ENCODE measurements at regions not wholly inside any gene's neighbourhood (a gene's known extent, or its start where the extent isn't known, plus 50 kb on each side); places are given as distances from the start of the nearest gene placed in this dataset.

DNA sequence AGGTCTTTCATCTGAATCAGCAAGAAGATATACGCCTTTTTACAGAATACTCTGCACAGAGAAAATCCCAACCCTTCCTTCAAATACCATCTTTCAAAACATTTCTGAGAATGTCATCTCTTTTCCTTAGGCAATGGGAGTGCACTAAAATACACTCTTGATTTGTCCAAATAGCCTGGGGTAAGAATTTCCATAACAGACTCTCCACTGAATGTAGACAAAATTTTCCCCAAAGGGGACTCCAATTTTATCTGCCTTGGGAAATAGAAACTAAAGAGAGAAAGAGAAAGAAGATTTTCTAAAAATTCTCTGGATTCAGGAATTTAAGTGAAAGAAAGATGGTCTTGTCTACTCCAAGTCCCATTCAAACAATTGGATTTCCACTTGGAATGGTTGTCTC is 394.5 kb upstream of the CHAC2 start:
- DNase-seq (ENCODE audit: low read depth), result no peak
- TF ChIP-seq, protein P1, sequence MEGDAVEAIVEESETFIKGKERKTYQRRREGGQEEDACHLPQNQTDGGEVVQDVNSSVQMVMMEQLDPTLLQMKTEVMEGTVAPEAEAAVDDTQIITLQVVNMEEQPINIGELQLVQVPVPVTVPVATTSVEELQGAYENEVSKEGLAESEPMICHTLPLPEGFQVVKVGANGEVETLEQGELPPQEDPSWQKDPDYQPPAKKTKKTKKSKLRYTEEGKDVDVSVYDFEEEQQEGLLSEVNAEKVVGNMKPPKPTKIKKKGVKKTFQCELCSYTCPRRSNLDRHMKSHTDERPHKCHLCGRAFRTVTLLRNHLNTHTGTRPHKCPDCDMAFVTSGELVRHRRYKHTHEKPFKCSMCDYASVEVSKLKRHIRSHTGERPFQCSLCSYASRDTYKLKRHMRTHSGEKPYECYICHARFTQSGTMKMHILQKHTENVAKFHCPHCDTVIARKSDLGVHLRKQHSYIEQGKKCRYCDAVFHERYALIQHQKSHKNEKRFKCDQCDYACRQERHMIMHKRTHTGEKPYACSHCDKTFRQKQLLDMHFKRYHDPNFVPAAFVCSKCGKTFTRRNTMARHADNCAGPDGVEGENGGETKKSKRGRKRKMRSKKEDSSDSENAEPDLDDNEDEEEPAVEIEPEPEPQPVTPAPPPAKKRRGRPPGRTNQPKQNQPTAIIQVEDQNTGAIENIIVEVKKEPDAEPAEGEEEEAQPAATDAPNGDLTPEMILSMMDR (conservative IDR thresholded peaks at IDR 0.05; ENCODE audit: control insufficient read depth, insufficient read depth, low read depth, low read length), result no peak
- no peak overlapping the region for H3K4me3 ChIP-seq (ENCODE audit: control insufficient read depth, low read depth, low read length)

DNA sequence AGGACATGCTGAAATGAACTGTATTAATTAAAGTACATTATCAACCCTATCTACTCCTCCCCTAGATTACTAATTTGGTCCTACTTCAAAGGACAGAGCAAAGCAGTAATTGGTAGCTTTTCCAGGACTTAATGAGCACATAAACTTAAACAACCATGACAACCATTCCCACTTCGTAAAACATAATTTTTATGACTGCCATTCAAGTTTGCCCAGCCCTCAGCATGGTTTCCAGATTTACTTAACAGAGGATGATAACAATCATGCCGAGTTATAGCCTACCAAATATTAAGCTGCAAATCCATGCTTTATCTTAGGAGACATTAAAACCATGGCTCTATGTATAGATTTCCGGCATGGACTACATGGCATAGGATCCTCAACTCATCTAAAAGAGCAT is 401.1 kb upstream of the CHAC2 start:
- no peak for DNase-seq (ENCODE audit: low read depth)
- no peak overlapping the region for H3K4me3 ChIP-seq (ENCODE audit: control insufficient read depth, low read depth, low read length)
- TF ChIP-seq, protein P1 (conservative IDR thresholded peaks at IDR 0.05; ENCODE audit: control insufficient read depth, insufficient read depth, low read depth, low read length), result no peak

DNA sequence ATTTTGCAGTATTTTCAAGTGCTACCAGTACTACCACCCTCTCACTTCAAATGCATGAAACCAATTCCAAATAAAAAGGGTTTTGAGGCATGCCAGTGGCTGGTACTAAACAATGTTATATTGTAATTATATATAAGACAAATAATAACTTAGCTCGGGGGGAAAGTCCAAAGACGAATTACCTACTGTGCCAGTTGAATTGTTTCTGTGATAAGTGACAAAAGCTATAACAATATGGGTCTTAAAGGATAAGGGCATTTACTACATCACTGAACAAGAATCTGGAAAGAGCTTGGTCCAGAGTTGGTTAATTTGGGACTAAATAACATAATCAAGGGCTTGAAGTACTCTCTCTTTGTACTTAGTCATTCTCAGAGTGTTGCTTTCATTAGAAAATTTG is 404.7 kb upstream of the CHAC2 start:
- DNase-seq (ENCODE audit: low read depth), result no peak

DNA sequence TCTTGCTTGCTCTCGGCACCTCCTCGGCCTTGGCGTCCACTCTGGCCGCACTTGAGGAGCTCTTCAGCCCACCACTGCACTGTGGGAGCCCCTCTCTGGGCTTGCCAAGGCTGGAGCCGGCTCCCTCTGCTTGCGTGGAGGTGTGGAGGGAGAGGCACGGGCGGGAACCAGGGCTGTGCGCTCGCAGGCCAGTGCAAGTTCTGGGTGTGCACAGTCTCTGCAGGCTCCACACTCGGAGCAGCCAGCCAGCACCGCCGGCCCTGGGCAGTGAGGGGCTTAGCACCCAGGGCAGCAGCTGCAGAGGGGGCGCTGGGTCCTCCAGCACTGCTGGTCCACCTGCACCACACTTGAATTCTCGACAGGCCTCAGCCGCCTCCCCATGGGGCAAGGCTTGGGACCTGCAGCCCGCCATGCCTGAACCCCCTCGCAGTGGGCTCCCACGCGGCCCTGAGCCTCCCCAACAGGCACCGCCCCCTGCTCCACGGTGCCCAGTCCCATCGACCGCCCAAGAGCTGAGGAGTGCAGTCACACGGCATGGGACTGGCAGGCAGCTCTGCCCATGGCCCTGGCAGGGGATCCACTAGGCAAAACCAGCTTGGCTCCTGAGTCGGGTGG is 411.2 kb upstream of the CHAC2 start:
- TF ChIP-seq, protein P1 (conservative IDR thresholded peaks at IDR 0.05; ENCODE audit: control insufficient read depth, insufficient read depth, low read depth, low read length), result no peak

More for the DNA sequence above, 404.7 kb upstream of the CHAC2 start:
- TF ChIP-seq, protein P1 (conservative IDR thresholded peaks at IDR 0.05; ENCODE audit: control insufficient read depth, insufficient read depth, low read depth, low read length), result no peak
- no peak overlapping the region for H3K4me3 ChIP-seq (ENCODE audit: control insufficient read depth, low read depth, low read length)

DNA sequence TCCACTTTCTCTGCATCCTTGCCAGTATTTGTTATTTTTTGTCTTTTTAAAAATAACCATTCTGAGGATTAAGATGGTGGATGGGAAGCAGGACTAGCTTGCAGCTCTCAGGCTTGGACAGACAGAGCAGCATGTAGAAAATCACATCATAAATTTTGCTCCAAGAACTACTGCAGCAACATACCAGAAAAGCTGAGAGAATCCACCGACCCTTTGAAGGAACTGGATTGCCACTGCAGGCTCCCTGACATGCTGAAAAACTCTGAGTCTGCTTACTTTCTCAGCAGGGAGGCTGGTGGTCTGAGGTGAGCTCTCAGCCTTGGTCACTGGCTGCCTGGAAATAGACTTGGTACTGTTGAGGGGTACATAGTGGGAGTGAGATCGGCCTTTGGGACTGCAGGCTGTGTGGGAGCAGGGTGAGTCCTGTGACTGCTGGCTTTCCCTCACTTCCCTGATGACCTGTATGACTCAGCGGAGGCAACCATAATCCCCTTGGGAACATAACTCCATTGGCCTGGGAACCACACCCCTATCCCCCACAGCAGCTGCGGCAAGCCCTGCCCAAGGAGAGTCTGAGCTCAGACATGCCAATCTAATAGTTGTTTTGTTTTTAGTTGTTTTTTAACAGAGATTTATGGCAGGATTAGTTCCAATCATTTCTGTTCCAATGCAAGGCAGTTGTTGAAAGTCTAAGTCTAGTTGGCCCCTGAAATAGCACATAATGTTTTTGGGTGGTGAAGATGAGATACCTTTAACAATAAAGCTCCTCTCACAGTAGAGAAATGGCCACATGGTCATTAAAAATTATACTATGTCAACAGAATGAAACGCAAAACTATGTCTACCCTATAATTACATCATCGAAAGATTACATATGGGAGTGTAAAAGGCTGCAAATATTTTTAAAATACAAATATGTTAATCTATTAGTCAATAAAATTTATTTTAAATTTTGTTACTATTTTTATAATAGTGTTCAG is 414.2 kb upstream of the CHAC2 start:
- H3K4me3 ChIP-seq (ENCODE audit: control insufficient read depth, low read depth, low read length), result no peak overlapping the region
- TF ChIP-seq, protein P1 (conservative IDR thresholded peaks at IDR 0.05; ENCODE audit: control insufficient read depth, insufficient read depth, low read depth, low read length), result no peak
- DNase-seq (ENCODE audit: low read depth), result peak; percentile 73

More for the DNA sequence above, 411.2 kb upstream of the CHAC2 start:
- H3K4me3 ChIP-seq (ENCODE audit: control insufficient read depth, low read depth, low read length), result no peak overlapping the region
- no peak for DNase-seq (ENCODE audit: low read depth)

DNA sequence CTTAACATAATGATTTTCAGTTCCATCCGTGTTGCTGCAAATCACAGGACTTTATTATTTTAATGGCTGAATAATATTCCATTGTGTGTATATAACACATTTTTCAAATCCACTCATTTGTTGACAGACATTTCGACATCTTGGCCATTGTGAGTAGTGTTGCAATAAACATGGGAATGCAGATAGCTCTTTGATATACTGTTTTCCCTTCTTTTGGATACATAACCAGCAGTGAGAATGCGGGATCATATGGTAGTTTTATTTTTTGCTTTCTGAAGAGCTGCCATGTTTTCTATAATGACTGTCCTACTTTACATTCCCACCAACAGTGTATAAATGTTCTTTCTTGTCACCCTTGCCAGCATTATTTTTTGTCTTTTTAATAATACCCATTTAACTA is 420.3 kb upstream of the CHAC2 start:
- TF ChIP-seq, protein P1 (conservative IDR thresholded peaks at IDR 0.05; ENCODE audit: control insufficient read depth, insufficient read depth, low read depth, low read length), result no peak
- no peak overlapping the region for H3K4me3 ChIP-seq (ENCODE audit: control insufficient read depth, low read depth, low read length)
- peak; percentile 4 for DNase-seq (ENCODE audit: low read depth)
